GM18499 (cell line): ENCODE measurements at regions not wholly inside any gene's neighbourhood (a gene's known extent, or its start where the extent isn't known, plus 50 kb on each side); places are given as distances from the start of the nearest gene placed in this dataset.

ENCODE experiments used
- ATAC-seq: cut with Tn5 transposase; IDR thresholded peaks from one replicate; pipeline ENCODE4 v1.9.1; 2021; ENCODE audit warnings: moderate number of reproducible peaks; ENCODE audit not compliant: insufficient read depth, unreplicated experiment

DNA sequence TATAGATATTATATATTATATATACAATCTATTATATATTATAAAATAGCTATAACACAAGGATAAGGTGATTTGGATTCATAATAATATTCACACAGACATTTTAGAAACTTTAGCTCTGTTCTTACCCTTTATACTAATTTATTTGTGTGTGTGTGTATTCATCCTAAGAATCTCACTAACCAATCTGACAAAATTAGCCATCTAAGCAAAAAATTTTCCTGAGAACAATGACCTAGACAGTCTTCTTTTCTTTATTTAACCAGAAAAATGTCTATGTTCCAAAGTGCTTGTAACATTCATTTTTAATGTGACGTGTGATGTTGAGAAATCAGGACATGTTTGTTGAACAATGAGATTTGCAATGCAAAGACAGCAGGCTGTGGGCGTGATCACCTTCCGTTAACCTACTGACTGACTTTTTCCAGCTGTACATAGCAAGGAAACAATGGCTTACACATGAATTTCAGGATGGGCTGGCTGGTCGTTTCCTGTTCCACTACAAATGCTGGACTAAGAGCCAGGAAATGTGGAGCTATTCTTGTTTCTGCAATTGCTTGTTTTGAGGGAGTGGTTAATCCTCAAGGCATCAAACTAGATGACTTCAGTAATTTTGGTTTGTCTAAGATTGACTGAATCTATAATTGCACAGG is 634.6 kb upstream of the ARGLU1 start:
- no peak for ATAC-seq

DNA sequence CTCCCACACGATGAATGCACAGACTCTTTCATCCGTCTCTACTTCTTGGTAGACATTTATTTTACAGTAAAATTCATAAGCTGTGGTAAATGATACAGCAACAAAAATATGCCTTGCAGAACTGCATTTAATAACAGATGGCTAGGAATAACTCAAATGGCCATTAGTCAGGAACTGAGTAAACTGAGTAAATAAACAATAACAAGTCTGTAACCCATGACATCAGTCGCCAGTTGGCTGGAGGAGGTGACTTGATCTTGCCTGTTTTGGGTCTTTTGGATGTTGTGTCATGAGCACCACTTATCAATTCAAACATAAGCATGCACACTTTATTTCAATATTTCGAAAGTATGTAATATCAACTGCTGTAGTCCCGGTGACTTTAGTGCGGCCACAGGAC is 632.6 kb upstream of the ARGLU1 start:
- no peak for ATAC-seq

DNA sequence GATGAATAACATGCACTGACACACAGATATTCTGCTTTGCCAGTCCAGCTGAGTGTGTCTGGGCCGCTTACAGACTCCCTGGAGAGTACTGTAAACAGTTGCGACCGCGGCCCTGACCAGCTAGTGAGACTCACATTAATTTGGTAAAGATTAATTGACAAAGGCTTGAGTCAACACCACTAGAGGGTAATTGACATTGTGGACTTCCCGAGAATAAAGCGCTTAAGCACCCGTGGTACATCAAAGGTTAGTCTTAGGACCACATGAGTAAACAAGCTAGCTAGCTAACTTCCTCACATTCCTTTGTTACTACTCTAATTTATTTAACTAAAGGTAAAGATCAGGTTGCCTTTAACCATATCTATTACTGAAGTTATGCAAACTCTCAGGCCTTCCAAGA is 624.4 kb upstream of the ARGLU1 start:
- ATAC-seq = no peak

DNA sequence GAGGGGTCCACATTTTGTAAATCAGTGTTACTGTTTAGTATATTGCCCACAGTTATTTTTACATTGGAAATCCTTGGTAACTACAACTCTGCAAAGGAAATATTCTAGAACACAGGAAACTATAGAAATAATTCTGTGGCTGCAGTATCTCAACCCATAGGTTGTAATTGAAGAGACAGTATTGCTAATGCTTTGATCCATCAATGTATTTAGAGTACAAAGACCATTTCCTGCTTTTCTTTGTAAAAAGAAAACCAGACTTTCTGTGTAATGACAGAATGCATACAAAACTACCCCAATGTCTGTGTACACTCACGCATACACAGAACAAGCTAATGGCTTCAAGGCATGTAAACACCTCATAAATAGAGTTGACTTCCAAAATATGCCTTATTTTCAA is 622.1 kb upstream of the ARGLU1 start:
- no peak for ATAC-seq

DNA sequence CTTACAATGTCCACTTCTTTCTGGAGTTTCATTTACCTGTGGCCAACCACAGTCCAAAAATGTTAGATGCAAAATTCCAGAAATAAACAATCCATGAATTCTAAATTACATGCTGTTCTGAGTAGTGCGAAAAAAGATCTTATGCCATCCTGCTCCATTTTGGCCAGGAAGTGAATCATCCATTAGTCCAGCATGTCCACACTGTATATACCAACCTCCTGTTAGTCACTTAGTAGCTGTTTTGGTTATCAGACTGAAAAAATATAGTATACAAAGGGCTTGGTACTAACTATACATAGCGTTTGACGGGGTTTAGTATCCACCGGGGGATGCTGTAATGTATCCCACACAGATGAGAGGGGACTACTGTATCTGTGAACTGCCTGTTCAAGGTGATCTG is 618.0 kb upstream of the ARGLU1 start:
- no peak for ATAC-seq

DNA sequence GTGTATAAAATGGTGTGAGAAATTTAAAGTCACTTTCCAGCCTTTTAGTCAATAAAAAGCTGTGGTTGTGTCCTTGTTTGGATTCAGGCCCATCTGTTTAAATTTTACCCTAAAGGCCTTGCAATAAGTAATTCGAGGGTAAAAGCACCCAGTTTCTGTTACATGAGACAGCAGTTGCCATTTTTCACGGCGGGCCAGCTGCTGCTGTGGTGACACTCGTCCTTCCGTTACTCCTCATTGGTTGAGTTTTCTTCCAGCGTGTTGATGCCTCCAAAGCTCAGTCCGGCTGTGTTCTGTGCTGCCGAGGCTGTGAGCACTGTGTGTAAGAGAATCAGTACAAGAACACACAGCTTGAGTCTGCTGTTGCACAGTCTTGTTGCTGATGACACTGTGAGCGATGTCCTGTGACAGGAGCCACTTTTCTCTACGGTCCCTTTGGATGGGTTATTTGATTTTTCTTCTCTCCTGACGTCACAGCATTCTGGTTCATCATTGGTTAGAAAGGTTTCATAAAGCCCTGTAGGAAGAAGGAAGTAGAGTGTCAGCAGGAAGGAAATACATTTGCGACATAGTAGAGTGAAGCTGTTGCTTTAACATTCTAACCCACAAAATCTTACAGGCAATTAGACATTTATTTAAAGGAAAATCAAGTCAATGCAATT is 602.5 kb upstream of the ARGLU1 start:
- no peak for ATAC-seq

DNA sequence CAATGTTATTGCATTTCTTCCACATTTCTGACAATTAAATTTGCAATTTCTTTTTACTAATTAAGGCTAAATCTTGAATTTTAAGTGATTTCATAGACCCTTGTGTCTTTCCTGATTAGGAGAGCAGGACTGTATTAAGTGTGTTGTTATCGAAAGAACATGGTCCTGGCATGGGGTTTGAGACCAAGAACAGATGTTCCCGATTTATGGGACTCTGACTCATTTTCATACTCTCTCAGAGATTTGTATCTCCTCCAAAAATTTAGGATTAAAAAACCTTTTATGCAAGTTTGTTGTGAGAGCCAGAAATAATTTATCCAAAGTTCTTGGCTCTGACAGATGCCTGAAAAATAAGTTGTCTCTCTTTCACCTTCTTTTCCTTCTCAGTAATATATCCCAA is 589.3 kb upstream of the ARGLU1 start:
- no peak for ATAC-seq

DNA sequence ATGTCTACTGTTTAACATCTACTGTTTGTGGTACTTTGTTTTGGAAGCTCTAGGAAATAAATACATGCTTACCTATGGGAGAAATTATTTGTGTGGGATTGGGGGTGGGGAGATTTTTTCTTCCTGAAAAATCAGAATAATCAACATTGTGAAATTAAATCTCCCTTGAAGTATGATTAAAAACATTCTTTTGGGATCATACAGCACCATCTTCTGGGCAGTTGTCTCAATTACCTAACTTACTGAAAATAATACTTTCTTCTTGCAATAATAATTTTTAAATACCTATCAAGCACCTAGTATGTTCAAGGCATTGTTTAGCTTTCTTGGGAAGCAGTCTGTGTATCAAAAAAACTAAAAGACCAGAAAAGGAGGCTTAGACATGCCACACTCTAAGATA is 576.5 kb upstream of the ARGLU1 start:
- no peak for ATAC-seq

DNA sequence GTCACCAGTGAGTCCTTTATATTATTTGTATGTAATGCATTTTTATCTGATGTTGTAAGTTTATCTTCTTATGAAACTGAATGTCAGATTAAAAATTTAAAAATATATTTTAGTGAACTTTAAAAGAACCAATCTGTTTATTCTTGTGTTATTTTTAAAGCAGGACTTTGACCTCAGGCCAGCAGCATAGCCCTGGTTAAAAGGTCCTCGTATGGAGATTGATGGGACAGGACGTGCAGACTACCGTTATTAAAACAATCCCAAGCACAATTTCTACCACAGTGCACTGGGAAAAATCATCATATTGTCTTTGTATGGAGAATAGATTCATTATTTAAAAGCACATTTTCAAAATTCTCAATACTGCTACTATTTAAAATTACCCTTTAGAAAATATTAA is 573.8 kb upstream of the ARGLU1 start:
- no peak for ATAC-seq

DNA sequence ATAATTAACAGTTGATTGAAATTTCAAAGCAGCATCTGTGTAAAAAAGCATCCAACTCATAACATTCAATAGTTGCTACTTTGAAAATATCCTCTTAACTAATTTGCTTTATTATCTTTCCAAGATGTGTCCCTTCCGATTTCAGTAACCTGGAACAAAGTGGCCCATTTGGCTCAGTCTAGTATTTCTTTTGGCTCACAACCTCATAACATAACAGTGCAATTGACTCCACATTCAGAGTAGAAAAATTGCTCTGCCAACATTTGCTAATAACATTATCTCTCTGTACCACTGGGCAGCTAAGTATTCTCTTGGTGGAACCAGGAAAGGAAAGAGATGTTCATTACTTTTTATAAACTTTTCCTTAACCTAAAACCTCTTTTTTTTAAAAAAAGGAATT is 571.1 kb upstream of the ARGLU1 start:
- no peak for ATAC-seq

DNA sequence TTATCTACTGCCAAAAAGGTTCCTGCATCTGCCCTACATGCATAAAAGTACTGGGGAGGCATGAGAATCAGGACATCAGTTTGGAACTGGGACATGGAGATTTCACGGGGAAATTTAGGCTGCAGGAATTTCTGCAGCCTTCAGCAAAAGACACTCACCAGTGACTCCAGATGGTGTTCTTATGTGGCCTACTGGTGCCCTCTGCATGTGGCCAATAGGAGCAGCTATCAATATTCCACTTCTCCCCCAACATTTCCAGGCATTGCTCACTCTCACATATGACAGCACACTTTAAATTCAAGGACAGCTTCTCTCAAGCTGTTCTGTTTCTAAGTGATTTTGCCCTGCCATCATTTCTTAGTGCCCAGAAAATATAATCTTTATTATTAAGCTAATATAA is 570.5 kb upstream of the ARGLU1 start:
- ATAC-seq = no peak

DNA sequence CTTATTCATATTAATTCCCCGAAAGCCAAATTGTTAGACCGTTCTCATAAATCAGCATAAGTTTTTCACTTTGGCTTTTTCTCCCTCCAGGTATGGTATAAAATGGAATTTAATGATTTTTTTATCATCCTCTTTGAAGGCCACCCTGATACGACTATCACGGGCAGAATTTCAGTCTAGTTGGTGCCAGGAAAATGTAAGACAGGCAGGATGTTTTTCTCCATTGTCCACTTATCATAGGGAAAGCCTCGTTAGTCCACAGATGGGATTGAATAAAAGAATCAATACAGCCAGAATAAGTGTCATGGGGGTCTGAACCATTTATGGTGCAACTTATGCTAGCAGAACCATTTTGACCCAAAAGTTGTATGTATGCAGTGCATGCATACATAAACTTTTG is 566.0 kb upstream of the ARGLU1 start:
- no peak for ATAC-seq

DNA sequence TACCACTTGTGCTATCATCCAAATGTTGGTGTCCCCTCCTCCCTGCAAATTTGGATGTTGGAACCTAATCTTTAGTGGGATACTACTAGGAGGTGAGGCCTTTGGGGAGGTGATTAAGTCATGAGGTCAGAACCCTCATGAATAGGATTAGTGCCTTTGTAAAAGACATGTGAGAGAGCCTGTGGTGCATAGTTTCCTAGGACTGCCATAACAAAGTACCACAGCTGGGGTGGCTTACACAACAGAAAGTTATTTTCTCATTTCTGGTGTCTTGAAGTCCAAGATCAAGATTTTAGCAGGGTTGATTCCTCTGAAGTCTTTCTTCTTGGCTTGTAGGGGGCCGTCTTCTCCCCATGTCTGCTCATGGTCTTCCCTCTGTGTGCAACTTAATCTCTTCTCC is 562.6 kb upstream of the ARGLU1 start:
- no peak for ATAC-seq

DNA sequence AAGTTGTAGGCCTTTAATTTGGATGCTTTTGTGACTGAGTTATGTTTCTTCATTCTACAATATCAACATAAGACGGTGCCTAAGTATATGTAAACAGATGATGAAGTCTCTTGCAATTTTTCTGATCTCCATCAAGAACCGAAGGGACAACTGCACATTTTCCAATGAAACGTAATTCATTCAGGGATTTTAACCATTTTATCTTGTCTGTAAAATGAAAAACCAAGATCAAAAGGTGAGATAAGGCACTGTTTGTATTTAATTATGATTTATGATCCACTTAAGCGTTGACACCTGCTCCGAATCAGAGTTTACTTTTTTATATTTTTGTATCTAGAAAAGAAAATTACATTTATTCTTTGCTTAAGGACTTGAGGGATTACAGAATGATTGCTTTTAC is 556.8 kb upstream of the ARGLU1 start:
- no peak for ATAC-seq

DNA sequence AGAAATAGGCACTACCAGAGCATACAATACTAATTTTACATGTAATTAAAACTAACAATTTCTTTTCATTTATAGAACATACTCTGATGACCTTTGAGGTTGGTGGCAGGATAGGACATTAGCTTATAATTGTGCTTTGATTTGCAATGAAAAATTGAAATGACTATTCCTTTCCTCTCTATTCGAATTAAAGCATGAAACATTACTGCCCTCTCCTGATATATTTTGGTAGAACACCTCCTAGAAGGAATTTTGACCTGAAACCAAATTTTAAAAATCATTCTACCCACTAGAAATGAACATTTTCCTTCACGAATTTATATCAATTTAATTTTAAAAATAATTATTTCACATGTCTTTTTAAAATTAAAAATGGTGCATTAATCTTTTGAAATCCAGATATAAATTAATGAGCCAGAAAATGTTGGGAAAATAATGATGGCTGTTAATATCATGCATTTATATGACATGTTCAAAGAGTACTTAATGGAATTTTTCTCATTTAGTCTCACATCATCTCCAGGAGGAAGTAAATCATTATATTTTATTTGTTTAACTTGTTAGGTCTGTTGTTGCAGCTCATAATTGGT is 556.3 kb upstream of the ARGLU1 start:
- no peak for ATAC-seq

DNA sequence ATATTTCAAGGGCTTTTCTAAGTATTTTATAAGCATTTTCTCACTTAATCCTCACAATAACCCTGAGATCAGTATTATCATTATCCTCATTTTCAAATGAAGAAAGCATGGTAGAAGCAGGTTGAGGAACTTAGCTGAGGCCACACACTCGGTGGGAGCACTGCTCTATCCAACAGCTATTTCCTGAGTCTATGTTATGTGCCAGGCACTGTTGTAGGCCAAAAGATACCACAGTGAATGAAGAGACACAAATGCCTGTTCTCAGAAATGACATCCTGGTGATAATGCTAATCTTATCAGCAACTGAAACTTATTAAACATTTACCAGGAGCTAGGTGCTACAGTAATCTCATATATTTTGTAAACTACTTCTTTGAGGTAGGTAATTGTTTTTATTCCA is 553.9 kb upstream of the ARGLU1 start:
- ATAC-seq = no peak

DNA sequence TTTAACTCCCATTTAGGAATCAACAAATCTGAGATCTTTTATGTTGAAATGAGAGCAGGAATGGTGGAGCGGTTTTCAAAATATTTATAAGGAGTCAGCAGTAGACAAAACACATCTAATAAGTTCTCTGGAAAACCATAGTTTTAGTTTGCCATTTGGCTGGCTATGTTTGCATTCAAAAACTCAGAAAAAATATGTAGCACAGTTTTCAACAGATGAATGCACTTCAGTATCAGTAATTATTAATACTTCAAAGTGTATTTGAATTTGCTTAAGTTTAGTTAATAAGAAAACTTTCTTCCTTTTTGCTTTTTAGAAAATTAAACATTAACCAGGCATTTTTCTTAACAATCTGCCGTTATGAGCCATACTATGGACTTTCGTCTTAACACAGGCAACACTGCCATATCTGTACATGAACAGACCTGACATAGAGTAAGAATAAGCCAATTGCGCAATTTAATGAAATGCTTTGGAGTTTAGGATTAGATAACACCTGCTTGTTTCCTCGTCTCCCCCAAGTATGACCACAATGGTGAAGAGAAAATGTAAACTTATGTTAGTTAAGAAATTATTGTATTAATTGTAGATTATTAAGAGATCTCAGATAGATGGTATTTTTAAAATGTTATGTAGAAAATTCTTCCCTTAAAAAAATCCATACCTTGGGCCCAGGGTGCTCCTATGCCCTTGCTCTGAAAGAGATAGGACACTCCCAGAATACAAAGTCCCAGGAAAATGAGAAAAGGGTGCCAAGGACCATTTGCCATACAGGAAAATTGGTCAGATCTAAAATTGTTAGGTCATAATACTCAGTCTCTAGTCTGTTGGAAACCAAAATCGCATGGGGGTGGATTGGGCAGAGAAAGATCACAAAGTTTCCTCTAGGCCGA is 552.3 kb upstream of the ARGLU1 start:
- ATAC-seq = no peak

DNA sequence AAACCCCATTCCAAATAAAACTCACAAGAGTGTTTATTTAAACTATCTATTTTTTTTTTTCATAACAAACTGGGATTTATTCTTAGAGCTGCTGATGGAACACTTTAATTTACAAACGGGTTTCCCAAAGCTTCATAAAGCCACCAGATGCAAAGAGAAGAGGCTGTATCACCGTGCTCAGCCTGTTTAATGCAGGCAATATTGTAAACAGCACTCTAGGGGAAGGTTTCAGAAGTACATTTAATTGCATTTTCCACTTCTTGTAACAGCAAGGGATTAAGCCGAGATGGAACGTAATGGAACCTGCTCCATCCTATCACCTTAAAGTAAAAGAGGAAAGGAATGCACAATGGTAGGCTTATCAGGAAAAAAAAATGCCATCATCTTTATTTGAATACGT is 550.6 kb upstream of the ARGLU1 start:
- ATAC-seq = no peak

DNA sequence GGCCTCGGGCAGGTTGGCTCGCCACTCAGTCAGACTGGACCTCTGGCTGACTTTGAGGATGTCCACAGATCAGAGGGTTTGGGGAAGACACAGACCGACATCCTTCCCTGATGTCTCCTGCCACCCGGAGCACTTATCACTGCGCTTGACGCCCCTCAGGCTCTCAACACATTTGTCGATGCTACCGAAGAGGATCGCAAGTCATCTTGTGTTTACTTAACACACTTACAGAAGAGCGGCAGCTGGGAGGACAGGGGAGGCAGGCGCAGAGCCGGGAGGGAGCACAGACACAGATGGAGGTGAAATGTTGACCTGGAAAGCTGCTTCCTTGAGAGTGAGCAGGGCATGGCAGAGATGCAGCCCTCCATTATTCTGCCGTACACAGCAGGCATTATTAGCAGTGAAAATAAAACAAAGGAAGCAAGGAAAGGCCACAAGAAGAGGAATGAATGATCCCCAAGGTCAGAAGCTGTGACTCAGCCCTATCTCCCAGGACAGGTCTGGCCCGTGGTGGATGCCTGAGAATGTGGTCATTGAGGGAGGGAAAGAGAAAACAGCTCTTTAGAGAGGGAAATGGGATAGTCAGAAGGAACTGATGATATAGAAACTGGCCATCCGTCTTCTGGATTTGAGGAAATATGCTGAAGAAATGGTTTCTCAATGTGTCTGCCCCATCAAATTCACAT is 549.5 kb upstream of the ARGLU1 start:
- ATAC-seq = no peak

DNA sequence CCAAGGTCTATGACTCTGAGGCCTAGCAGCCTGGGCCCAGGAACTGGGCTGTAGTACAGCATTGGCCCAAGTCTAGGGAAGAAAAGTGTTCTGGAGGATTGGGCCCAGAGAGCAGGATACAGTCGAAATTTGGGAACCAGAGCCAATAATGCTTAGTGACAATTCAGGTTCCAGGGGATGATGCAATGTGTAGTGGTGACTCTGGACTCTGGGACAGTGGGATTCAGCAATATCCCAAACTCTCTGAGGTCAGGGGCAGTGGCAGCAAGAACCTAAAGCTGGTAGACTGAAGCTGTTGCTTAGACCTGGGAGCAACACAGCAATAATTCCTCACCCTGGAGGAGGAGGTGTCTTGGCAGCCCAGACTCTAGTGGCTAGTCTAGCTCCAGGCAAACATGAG is 545.5 kb upstream of the ARGLU1 start:
- no peak for ATAC-seq

DNA sequence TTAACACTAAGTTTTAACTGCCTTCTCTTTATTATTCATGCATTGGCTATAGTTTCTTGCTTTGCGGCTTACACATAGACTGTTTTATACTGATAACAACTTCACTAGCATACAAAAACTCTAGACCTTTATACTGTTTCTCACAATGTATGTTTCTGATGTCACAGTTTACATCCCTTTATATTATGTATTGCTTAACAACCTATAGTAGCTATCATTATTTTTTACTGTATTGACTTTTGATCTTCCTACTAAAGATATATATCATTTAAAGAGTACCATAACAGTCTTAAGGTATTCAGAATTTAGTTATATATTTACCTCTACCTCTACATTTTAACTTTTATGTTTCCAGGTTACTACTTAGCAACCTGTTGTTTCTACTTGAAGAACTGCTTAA is 543.3 kb upstream of the ARGLU1 start:
- no peak for ATAC-seq
